ENCODE measurements at regions not wholly inside any gene's neighbourhood (a gene's known extent, or its start where the extent isn't known, plus 50 kb on each side); places are given as distances from the start of the nearest gene placed in this dataset.
A peak's percentile ranks its signal among the peaks of the same experiment; 100 is the strongest.

DNA sequence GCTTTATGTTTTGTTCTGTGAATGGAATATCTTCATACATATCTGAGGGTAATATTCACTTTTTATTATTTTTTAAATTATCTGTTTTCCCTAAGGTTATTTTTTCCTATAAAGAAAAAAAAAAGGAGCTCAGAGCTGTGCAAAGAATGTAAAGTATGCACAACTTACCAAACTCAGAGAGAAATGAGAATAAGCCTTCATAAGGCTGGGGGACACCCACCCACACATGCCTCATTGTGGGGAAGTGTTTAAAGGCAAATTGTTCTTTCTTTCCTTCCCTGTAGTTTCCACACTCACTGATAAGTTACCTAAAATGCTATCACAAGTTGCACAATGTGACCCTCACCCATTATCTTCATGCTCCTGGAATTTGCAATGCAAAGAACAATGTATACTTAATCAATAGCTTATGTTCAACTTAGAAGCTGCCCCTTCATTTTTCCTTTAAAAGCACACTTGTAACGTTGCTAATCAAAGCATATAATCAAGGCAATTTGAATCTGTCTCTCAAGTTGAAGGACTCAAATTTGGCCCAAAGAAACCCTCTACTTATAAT is 108.1 kb downstream of the GNAT3 start:
- DNase-seq: no peak
- Histone ChIP-seq H3K4me2 (ENCODE audit: low read depth, low read length, poor library complexity, severe bottlenecking) (no peak overlapping the region), H3K4me1 (ENCODE audit: low read length) (no peaks in the 10 kb centered on the region), H3K9me3 (ENCODE audit: low read length) (peaks cover 11% of the 10 kb centered on the region), H3K4me3 (ENCODE audit: low read length) (no peak overlapping the region), H2AFZ (ENCODE audit: low read length) (no peak overlapping the region), H3K79me2 (ENCODE audit: low read length) (no peaks in the 10 kb centered on the region), H4K20me1 (ENCODE audit: insufficient read depth, low read depth, low read length) (no peaks in the 10 kb centered on the region), H3K9me2 (replicated peaks; ENCODE audit: insufficient read depth, low read length) (no peaks in the 10 kb centered on the region), H3K9ac (ENCODE audit: low read length) (no peak overlapping the region), H3K36me3 (ENCODE audit: insufficient read depth, low read length) (no peaks in the 10 kb centered on the region), H3K27ac (ENCODE audit: low read length) (no peak overlapping the region), H3K27me3 (ENCODE audit: low read length) (no peaks in the 10 kb centered on the region)

DNA sequence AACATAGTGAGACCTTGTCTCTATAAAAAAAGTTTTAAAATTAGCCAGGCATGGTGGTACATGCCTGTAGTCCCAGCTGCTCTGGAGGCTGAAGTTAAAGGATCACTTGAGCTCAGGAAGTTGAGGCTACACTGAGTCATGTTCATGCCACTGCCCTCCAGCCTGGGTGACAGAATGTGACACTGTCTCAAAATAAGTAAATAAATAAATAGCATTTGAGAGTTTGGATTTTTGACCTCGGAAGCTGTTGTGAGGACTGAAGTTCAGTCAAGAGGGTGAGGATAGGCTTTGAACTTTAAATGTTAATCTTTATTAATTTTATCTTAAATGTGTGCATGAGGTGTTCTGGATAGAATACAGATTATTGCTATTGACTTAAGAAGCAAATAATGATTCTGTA is 110.2 kb downstream of the GNAT3 start:
- Histone ChIP-seq H3K9me3 (ENCODE audit: low read length) (peaks cover 12% of the 10 kb centered on the region), H3K9ac (ENCODE audit: low read length) (no peak overlapping the region), H4K20me1 (ENCODE audit: insufficient read depth, low read depth, low read length) (no peaks in the 10 kb centered on the region), H2AFZ (ENCODE audit: low read length) (no peak overlapping the region), H3K27me3 (ENCODE audit: low read length) (no peaks in the 10 kb centered on the region), H3K27ac (ENCODE audit: low read length) (no peak overlapping the region), H3K4me1 (ENCODE audit: low read length) (no peaks in the 10 kb centered on the region), H3K36me3 (ENCODE audit: insufficient read depth, low read length) (no peaks in the 10 kb centered on the region), H3K9me2 (replicated peaks; ENCODE audit: insufficient read depth, low read length) (no peaks in the 10 kb centered on the region), H3K4me2 (ENCODE audit: low read depth, low read length, poor library complexity, severe bottlenecking) (no peak overlapping the region), H3K4me3 (ENCODE audit: low read length) (no peak overlapping the region), H3K79me2 (ENCODE audit: low read length) (no peaks in the 10 kb centered on the region)
- DNase-seq: no peak

DNA sequence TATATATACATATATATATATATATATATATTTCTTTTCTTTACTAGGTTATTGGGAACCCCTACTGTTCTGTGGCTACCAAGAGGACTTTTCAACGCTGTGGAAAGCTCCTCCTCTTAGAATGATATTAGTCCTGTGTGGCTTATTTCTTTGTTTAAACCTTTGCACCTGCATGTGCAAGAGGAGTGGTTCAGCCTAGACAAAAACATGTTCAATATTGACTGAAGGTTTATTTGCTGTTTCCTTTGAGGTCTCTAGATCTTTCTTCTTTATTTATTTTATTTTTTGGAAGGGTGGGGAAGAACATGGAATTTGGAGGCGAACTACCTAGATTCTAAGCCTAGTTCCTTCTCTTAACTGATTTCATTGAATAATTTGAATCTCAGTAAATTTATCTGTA is 118.1 kb downstream of the GNAT3 start:
- Histone ChIP-seq H3K79me2 (ENCODE audit: low read length) (no peaks in the 10 kb centered on the region), H3K27ac (ENCODE audit: low read length) (no peak overlapping the region), H4K20me1 (ENCODE audit: insufficient read depth, low read depth, low read length) (no peaks in the 10 kb centered on the region), H3K4me2 (ENCODE audit: low read depth, low read length, poor library complexity, severe bottlenecking) (no peak overlapping the region), H3K4me1 (ENCODE audit: low read length) (no peaks in the 10 kb centered on the region), H3K9ac (ENCODE audit: low read length) (no peak overlapping the region), H3K36me3 (ENCODE audit: insufficient read depth, low read length) (no peaks in the 10 kb centered on the region), H2AFZ (ENCODE audit: low read length) (no peak overlapping the region), H3K4me3 (ENCODE audit: low read length) (no peak overlapping the region), H3K9me3 (ENCODE audit: low read length) (peaks cover 15% of the 10 kb centered on the region), H3K9me2 (replicated peaks; ENCODE audit: insufficient read depth, low read length) (no peaks in the 10 kb centered on the region), H3K27me3 (ENCODE audit: low read length) (no peaks in the 10 kb centered on the region)
- no peak for DNase-seq

DNA sequence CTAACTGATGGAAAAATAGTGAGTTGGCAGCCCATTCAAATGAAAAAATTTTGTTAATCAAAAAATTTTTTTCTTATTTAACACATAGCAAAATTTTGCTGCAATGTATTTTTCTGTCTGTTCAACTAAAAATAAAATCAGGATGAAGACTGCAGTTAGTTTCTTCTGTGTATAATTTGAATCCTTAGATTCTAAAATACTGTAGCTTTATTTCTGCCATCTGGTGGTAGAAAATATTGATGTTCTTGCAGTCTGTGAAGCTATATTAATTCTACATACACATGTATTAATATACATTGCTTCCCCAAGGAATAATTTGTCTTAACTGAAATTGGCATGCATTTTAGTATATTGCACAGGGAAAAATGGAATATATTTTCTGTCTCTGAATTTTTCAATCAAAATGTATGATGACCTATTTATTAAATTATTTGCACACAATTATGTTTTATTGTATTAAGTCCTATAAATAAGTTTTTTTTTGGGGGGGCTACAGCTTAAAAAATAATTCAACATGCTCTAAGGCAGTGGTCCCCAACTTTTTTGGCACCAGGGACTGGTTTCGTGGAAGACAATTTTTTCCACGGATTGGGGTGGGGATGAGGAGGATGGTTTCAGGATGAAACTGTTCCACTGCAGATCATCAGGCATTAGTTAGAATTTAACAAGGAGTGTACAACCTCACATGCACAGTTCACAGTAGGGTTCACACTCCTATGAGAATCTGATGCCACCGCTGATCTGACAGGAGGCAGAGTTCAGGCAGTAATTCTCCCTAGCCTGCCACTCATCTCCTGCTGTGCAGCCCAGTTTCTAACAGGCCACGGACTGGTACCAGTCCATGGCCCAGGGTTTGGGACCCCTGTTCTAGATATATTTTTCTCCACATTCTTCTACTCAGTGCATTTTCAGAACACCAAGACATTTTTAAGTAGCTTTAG is 119.4 kb downstream of the GNAT3 start:
- no peaks in the 10 kb centered on the region for H3K9me2 ChIP-seq (replicated peaks; ENCODE audit: insufficient read depth, low read length)
- H3K4me3 ChIP-seq (ENCODE audit: low read length): no peak overlapping the region
- H2AFZ ChIP-seq (ENCODE audit: low read length): no peak overlapping the region
- no peaks in the 10 kb centered on the region for H3K36me3 ChIP-seq (ENCODE audit: insufficient read depth, low read length)
- no peak overlapping the region for H3K4me2 ChIP-seq (ENCODE audit: low read depth, low read length, poor library complexity, severe bottlenecking)
- no peaks in the 10 kb centered on the region for H3K27me3 ChIP-seq (ENCODE audit: low read length)
- no peaks in the 10 kb centered on the region for H3K4me1 ChIP-seq (ENCODE audit: low read length)
- no peaks in the 10 kb centered on the region for H3K79me2 ChIP-seq (ENCODE audit: low read length)
- peaks cover 11% of the 10 kb centered on the region for H3K9me3 ChIP-seq (ENCODE audit: low read length)
- H4K20me1 ChIP-seq (ENCODE audit: insufficient read depth, low read depth, low read length): no peaks in the 10 kb centered on the region
- DNase-seq: peak; percentile 43
- no peak overlapping the region for H3K27ac ChIP-seq (ENCODE audit: low read length)
- H3K9ac ChIP-seq (ENCODE audit: low read length): no peak overlapping the region

DNA sequence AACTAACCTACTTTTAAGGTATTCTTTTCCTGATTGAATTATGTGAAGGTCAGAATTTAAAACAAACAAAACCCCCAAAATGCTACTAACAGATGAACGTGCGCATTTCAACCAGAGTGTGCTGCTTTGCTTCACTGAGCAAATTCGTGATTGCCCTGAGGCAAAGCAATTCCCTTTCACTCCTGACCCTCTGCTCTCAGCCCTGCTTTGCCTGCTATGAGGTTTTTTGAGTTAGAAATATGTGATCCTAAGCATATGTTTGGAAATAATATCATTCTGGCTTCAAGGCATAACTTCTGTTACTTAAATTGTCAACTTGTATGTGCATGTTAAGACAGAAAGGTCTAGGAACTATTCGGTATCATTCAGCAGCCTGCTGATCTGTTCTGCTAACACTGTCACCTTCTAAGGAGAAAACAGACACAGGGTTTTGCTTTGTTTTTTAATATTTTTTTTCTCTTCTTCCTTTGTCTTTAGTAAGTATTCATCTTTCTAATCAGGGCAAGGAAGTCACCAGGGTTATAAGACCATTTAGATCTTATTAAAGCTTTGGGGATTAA is 124.2 kb downstream of the GNAT3 start:
- Histone ChIP-seq H3K4me3 (ENCODE audit: low read length) (no peak overlapping the region), H3K4me1 (ENCODE audit: low read length) (no peaks in the 10 kb centered on the region), H3K9ac (ENCODE audit: low read length) (no peak overlapping the region), H3K4me2 (ENCODE audit: low read depth, low read length, poor library complexity, severe bottlenecking) (no peak overlapping the region), H3K9me3 (ENCODE audit: low read length) (peaks cover 23% of the 10 kb centered on the region), H3K79me2 (ENCODE audit: low read length) (no peaks in the 10 kb centered on the region), H3K27ac (ENCODE audit: low read length) (no peak overlapping the region), H3K36me3 (ENCODE audit: insufficient read depth, low read length) (no peaks in the 10 kb centered on the region), H3K9me2 (replicated peaks; ENCODE audit: insufficient read depth, low read length) (no peaks in the 10 kb centered on the region), H2AFZ (ENCODE audit: low read length) (no peak overlapping the region), H3K27me3 (ENCODE audit: low read length) (no peaks in the 10 kb centered on the region), H4K20me1 (ENCODE audit: insufficient read depth, low read depth, low read length) (no peaks in the 10 kb centered on the region)
- no peak for DNase-seq

DNA sequence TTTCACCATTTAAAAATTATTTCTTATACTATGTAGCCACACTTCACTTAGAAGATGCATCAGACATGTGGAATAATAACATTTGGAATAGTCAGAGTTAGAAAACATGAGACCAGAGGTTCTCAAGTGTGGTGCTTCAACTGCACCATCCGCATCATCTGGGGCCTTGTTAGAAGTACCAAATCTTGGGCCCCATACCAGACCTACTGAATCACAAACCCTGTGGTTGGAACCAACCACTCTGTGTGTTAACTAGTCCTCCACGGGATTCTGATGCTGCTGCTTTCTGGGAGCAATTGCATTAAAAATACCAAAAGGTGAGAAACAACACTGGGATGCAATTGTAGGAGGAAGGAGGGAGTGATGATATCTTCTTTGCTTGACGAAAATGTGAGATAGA is 125.2 kb downstream of the GNAT3 start:
- no peak overlapping the region for H3K4me2 ChIP-seq (ENCODE audit: low read depth, low read length, poor library complexity, severe bottlenecking)
- no peak overlapping the region for H3K9ac ChIP-seq (ENCODE audit: low read length)
- no peak overlapping the region for H2AFZ ChIP-seq (ENCODE audit: low read length)
- H3K27ac ChIP-seq (ENCODE audit: low read length): no peak overlapping the region
- H3K79me2 ChIP-seq (ENCODE audit: low read length): no peaks in the 10 kb centered on the region
- no peaks in the 10 kb centered on the region for H3K4me1 ChIP-seq (ENCODE audit: low read length)
- H3K9me3 ChIP-seq (ENCODE audit: low read length): peaks cover 22% of the 10 kb centered on the region
- H3K36me3 ChIP-seq (ENCODE audit: insufficient read depth, low read length): no peaks in the 10 kb centered on the region
- no peaks in the 10 kb centered on the region for H3K9me2 ChIP-seq (replicated peaks; ENCODE audit: insufficient read depth, low read length)
- no peaks in the 10 kb centered on the region for H4K20me1 ChIP-seq (ENCODE audit: insufficient read depth, low read depth, low read length)
- no peak overlapping the region for H3K4me3 ChIP-seq (ENCODE audit: low read length)
- H3K27me3 ChIP-seq (ENCODE audit: low read length): no peaks in the 10 kb centered on the region
- no peak for DNase-seq

DNA sequence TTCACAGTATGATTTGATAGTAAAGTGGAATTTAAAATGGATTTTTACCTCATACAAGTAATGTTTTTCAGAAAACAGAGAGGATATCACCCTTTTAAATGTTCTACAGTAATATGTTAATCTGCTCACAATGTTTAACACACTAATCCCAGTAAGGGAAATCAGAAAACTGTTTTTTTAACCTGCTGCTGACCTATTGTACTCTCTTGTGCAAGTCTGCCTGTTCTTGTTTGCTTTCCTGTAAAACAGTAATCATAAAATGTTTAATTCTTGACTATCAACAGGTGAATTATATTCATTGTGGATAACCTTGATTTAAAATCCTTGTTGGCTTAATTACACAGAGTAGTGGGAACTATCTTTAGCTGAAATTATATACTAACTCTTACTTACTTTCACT is 126.4 kb downstream of the GNAT3 start:
- H3K9me3 ChIP-seq (ENCODE audit: low read length): peaks cover 19% of the 10 kb centered on the region
- no peak overlapping the region for H3K4me2 ChIP-seq (ENCODE audit: low read depth, low read length, poor library complexity, severe bottlenecking)
- H3K9ac ChIP-seq (ENCODE audit: low read length): no peak overlapping the region
- H3K4me3 ChIP-seq (ENCODE audit: low read length): no peak overlapping the region
- H2AFZ ChIP-seq (ENCODE audit: low read length): no peak overlapping the region
- no peaks in the 10 kb centered on the region for H3K4me1 ChIP-seq (ENCODE audit: low read length)
- no peaks in the 10 kb centered on the region for H4K20me1 ChIP-seq (ENCODE audit: insufficient read depth, low read depth, low read length)
- no peaks in the 10 kb centered on the region for H3K36me3 ChIP-seq (ENCODE audit: insufficient read depth, low read length)
- H3K9me2 ChIP-seq (replicated peaks; ENCODE audit: insufficient read depth, low read length): no peaks in the 10 kb centered on the region
- DNase-seq: no peak
- no peaks in the 10 kb centered on the region for H3K79me2 ChIP-seq (ENCODE audit: low read length)
- H3K27me3 ChIP-seq (ENCODE audit: low read length): no peaks in the 10 kb centered on the region
- H3K27ac ChIP-seq (ENCODE audit: low read length): no peak overlapping the region

DNA sequence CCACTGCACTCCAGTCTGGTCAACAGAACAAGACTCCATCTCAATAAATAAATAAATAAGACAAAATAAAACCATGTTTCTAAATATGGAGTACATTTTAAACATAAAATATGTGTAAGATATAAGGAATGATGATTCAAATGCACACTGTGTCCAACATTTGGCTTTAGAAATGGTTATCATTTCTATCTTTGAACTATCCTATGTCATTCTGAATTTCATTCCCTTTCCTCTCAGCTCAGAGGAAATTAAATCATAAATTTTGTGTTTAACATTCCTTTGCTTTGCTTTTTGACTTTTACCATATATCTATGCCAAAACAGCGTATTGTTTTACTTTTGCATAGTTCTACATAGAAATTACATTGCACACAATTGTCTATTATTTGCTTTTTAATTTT is 130.9 kb downstream of the GNAT3 start:
- H3K4me3 ChIP-seq (ENCODE audit: low read length): no peak overlapping the region
- H3K27me3 ChIP-seq (ENCODE audit: low read length): no peaks in the 10 kb centered on the region
- H3K9me3 ChIP-seq (ENCODE audit: low read length): peaks cover 11% of the 10 kb centered on the region
- DNase-seq: no peak
- H3K36me3 ChIP-seq (ENCODE audit: insufficient read depth, low read length): no peaks in the 10 kb centered on the region
- H3K4me2 ChIP-seq (ENCODE audit: low read depth, low read length, poor library complexity, severe bottlenecking): no peak overlapping the region
- H3K79me2 ChIP-seq (ENCODE audit: low read length): no peaks in the 10 kb centered on the region
- H3K27ac ChIP-seq (ENCODE audit: low read length): no peak overlapping the region
- H3K9me2 ChIP-seq (replicated peaks; ENCODE audit: insufficient read depth, low read length): no peaks in the 10 kb centered on the region
- H4K20me1 ChIP-seq (ENCODE audit: insufficient read depth, low read depth, low read length): no peaks in the 10 kb centered on the region
- H3K9ac ChIP-seq (ENCODE audit: low read length): no peak overlapping the region
- no peaks in the 10 kb centered on the region for H3K4me1 ChIP-seq (ENCODE audit: low read length)
- H2AFZ ChIP-seq (ENCODE audit: low read length): no peak overlapping the region

Data from Karpas-422 (cell line).